Tibial artery (tissue), 4 donors: ENCODE measurements at regions not wholly inside any gene's neighbourhood (a gene's known extent, or its start where the extent isn't known, plus 50 kb on each side); places are given as distances from the start of the nearest gene placed in this dataset.

ENCODE experiments used
- DNase-seq, 2 donors: peaks; one replicate each; pipeline ENCODE4 v3.0.0-alpha.2; 2019
- H3K27ac ChIP-seq, 2 donors: fragments of 200-600 bp; sonication (generic) in 1 of 2; 1 replicate in 1 of 2; 2 replicates in 1 of 2; pipeline ENCODE4 v1.5.1; 2018 to 2019; ENCODE audit warnings: mild to moderate bottlenecking in 1 of 2
- H3K27me3 ChIP-seq, 2 donors: fragments of 200-600 bp; sonication (generic) in 1 of 2; one replicate each; pipeline versions ENCODE4 v1.5.1 to v1.6.0; 2016 to 2019
- H3K36me3 ChIP-seq, 3 donors: fragments of 200-600 bp; sonication (generic) in 2 of 3; one replicate each; pipeline ENCODE4 v1.5.1; 2016 to 2019; ENCODE audit warnings: mild to moderate bottlenecking in 2 of 3
- H3K4me1 ChIP-seq, 4 donors: fragments of 200-600 bp; sonication (generic) in 2 of 4; 1 replicate in 3 of 4; 2 replicates in 1 of 4; pipeline ENCODE4 v1.5.1; 2016 to 2019
- H3K4me3 ChIP-seq, 2 donors: fragments of 200-600 bp; sonication (generic) in 1 of 2; 1 replicate in 1 of 2; 2 replicates in 1 of 2; pipeline ENCODE4 v1.5.1; 2018 to 2019; ENCODE audit warnings: mild to moderate bottlenecking in 2 of 2
- H3K9me3 ChIP-seq, 3 donors: fragments of 200-600 bp; sonication (generic) in 1 of 3; one replicate each; pipeline ENCODE4 v1.5.1; 2016 to 2019
- CTCF ChIP-seq, 2 experiments: fragments of 200-600 bp in 1 of 2; fragments of 450-650 bp in 1 of 2; IDR thresholded peaks; one replicate each; pipeline ENCODE4 v1.5.1; 2017 to 2019; ENCODE audit warnings: antibody characterized with exemption in 2 of 2, mild to moderate bottlenecking in 1 of 2, moderate library complexity in 1 of 2
- intact Hi-C: fragments of 100-400 bp; cut with DNase I; formaldehyde crosslinking; loops from one replicate; pipeline ENCODE4 v1.15.0; 2023; ENCODE audit warnings: low total_unique reads

GRCh38 chr2:180184506-180184905, 177.4 kb upstream of the CWC22 start:
- Histone ChIP-seq H3K4me3 (no peak overlapping the region), H3K27me3 (no peaks in the 10 kb centered on the region), H3K9me3 (no peaks in the 10 kb centered on the region), H3K27ac (no peak overlapping the region), H3K4me1 (no peaks in the 10 kb centered on the region), H3K36me3 (no peaks in the 10 kb centered on the region)
- DNase-seq, result no peak
- no peak for TF ChIP-seq CTCF (IDR thresholded peaks at IDR 0.05)
- intact Hi-C loops, result no loop called here

GRCh38 chr2:180180511-180180910, 173.4 kb upstream of the CWC22 start:
- TF ChIP-seq CTCF (IDR thresholded peaks at IDR 0.05), result no peak
- intact Hi-C loops, result no loop called here
- no peak for DNase-seq

GRCh38 chr2:180177534-180177933, 170.4 kb upstream of the CWC22 start:
- Histone ChIP-seq H3K36me3 (no peaks in the 10 kb centered on the region), H3K4me1 (no peaks in the 10 kb centered on the region), H3K27ac (no peak overlapping the region), H3K27me3 (no peaks in the 10 kb centered on the region), H3K4me3 (no peak overlapping the region), H3K9me3 (no peaks in the 10 kb centered on the region)
- DNase-seq, result no peak
- intact Hi-C loops, result no loop called here
- no peak for TF ChIP-seq CTCF (IDR thresholded peaks at IDR 0.05)

More at GRCh38 chr2:180180511-180180910, 173.4 kb upstream of the CWC22 start:
- H3K36me3 ChIP-seq, result no peaks in the 10 kb centered on the region
- H3K27me3 ChIP-seq, result no peaks in the 10 kb centered on the region
- no peak overlapping the region for H3K27ac ChIP-seq
- no peaks in the 10 kb centered on the region for H3K9me3 ChIP-seq
- H3K4me3 ChIP-seq, result no peak overlapping the region
- no peaks in the 10 kb centered on the region for H3K4me1 ChIP-seq

GRCh38 chr2:180175736-180176135, 168.6 kb upstream of the CWC22 start:
- intact Hi-C loops, result no loop called here
- Histone ChIP-seq H3K9me3 (no peaks in the 10 kb centered on the region), H3K36me3 (no peaks in the 10 kb centered on the region), H3K4me1 (no peaks in the 10 kb centered on the region), H3K27ac (no peak overlapping the region), H3K4me3 (no peak overlapping the region), H3K27me3 (no peaks in the 10 kb centered on the region)
- no peak for DNase-seq
- no peak for TF ChIP-seq CTCF (IDR thresholded peaks at IDR 0.05)

- no peaks in the 10 kb centered on the region for H3K4me1 ChIP-seq
- H3K36me3 ChIP-seq, result no peaks in the 10 kb centered on the region
- intact Hi-C loops, result no loop called here
- H3K27me3 ChIP-seq, result no peaks in the 10 kb centered on the region
- no peak overlapping the region for H3K4me3 ChIP-seq
- no peak for TF ChIP-seq CTCF (IDR thresholded peaks at IDR 0.05)
- no peak overlapping the region for H3K27ac ChIP-seq
- DNase-seq, result no peak
- peaks cover 0 to 3% (median 0%) of the 10 kb centered on the region in 3 donors for H3K9me3 ChIP-seq
Observed at GRCh38 chr2:180174580-180174979, 167.5 kb upstream of the CWC22 start.

- Histone ChIP-seq H3K4me3 (no peak overlapping the region), H3K4me1 (no peaks in the 10 kb centered on the region), H3K27me3 (no peaks in the 10 kb centered on the region), H3K9me3 (peaks cover 0 to 10% (median 0%) of the 10 kb centered on the region in 3 donors), H3K36me3 (no peaks in the 10 kb centered on the region), H3K27ac (no peak overlapping the region)
- no peak for TF ChIP-seq CTCF (IDR thresholded peaks at IDR 0.05)
- no peak for DNase-seq
- intact Hi-C loops, result no loop called here
Observed at GRCh38 chr2:180169474-180169873, 162.4 kb upstream of the CWC22 start.
